ENCODE measurements at regions not wholly inside any gene's neighbourhood (a gene's known extent, or its start where the extent isn't known, plus 50 kb on each side); places are given as distances from the start of the nearest gene placed in this dataset.

GRCh38 chr2:177029501-177029900, 183.1 kb upstream of the HNRNPA3 start:
- TF ChIP-seq ZNF8 (CRISPR knock-in tag; IDR thresholded peaks at IDR 0.05) (no peak), POU6F1 (CRISPR knock-in tag; IDR thresholded peaks at IDR 0.05; ENCODE audit: borderline replicate concordance, low read depth) (no peak), SNAI2 (CRISPR knock-in tag; IDR thresholded peaks at IDR 0.05) (no peak), CREB5 (CRISPR knock-in tag; IDR thresholded peaks at IDR 0.05; ENCODE audit: low read depth) (no peak), ISL1 (CRISPR knock-in tag; IDR thresholded peaks at IDR 0.05) (no peak), ARNTL (CRISPR knock-in tag; IDR thresholded peaks at IDR 0.05; ENCODE audit: borderline replicate concordance, low read depth) (no peak), OSR1 (CRISPR knock-in tag; IDR thresholded peaks at IDR 0.05) (no peak), BACH2 (CRISPR knock-in tag; IDR thresholded peaks at IDR 0.05; ENCODE audit: borderline replicate concordance) (no peak), PPARA (CRISPR knock-in tag; IDR thresholded peaks at IDR 0.05; ENCODE audit: borderline replicate concordance) (no peak), GLIS3 (CRISPR knock-in tag; IDR thresholded peaks at IDR 0.05) (no peak), TCF4 (CRISPR knock-in tag; IDR thresholded peaks at IDR 0.05; ENCODE audit: borderline replicate concordance) (no peak), ZNF70 (CRISPR knock-in tag; IDR thresholded peaks at IDR 0.05) (no peak), TOX (CRISPR knock-in tag; IDR thresholded peaks at IDR 0.05; ENCODE audit: borderline replicate concordance) (no peak), PATZ1 (CRISPR knock-in tag; IDR thresholded peaks at IDR 0.05; ENCODE audit: borderline replicate concordance) (no peak), CSDC2 (CRISPR knock-in tag; IDR thresholded peaks at IDR 0.05) (no peak), RARB (CRISPR knock-in tag; IDR thresholded peaks at IDR 0.05) (no peak)
- ATAC-seq = no peak

- TF ChIP-seq POU6F1 (CRISPR knock-in tag; IDR thresholded peaks at IDR 0.05; ENCODE audit: borderline replicate concordance, low read depth) (no peak), TCF4 (CRISPR knock-in tag; IDR thresholded peaks at IDR 0.05; ENCODE audit: borderline replicate concordance) (no peak), TSHZ2 (CRISPR knock-in tag; IDR thresholded peaks at IDR 0.05) (no peak), CSRNP3 (CRISPR knock-in tag; IDR thresholded peaks at IDR 0.05) (no peak), PPARA (CRISPR knock-in tag; IDR thresholded peaks at IDR 0.05; ENCODE audit: borderline replicate concordance) (no peak), ZNF8 (CRISPR knock-in tag; IDR thresholded peaks at IDR 0.05) (no peak), ZC3H10 (CRISPR knock-in tag; IDR thresholded peaks at IDR 0.05) (no peak)
- ATAC-seq = no peak
Measured at GRCh38 chr2:177029901-177030300, 182.7 kb upstream of the HNRNPA3 start.
